ENCODE measurements at regions not wholly inside any gene's neighbourhood (a gene's known extent, or its start where the extent isn't known, plus 50 kb on each side); places are given as distances from the start of the nearest gene placed in this dataset.

DNA sequence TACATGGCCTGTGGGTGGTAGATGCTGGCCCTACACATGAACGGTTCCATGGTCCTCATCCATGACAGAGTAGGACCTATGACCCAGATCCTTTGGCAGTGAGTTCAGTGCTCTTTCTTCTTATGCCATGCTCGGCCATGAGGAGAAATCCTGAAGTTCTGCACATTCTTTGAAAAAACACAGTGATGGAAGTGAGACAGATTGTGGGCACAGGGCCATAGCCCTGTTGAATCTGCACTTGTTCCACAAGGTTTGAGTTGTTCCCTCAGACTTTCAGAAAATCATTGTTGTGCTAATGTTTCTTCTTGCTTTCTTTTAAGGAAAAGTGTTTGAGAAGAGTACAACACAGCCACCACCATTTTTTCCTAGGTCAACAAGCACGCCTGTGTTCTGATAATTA, 180.0 kb downstream of the C12orf75 start (continued):
- TF ChIP-seq, protein P1, sequence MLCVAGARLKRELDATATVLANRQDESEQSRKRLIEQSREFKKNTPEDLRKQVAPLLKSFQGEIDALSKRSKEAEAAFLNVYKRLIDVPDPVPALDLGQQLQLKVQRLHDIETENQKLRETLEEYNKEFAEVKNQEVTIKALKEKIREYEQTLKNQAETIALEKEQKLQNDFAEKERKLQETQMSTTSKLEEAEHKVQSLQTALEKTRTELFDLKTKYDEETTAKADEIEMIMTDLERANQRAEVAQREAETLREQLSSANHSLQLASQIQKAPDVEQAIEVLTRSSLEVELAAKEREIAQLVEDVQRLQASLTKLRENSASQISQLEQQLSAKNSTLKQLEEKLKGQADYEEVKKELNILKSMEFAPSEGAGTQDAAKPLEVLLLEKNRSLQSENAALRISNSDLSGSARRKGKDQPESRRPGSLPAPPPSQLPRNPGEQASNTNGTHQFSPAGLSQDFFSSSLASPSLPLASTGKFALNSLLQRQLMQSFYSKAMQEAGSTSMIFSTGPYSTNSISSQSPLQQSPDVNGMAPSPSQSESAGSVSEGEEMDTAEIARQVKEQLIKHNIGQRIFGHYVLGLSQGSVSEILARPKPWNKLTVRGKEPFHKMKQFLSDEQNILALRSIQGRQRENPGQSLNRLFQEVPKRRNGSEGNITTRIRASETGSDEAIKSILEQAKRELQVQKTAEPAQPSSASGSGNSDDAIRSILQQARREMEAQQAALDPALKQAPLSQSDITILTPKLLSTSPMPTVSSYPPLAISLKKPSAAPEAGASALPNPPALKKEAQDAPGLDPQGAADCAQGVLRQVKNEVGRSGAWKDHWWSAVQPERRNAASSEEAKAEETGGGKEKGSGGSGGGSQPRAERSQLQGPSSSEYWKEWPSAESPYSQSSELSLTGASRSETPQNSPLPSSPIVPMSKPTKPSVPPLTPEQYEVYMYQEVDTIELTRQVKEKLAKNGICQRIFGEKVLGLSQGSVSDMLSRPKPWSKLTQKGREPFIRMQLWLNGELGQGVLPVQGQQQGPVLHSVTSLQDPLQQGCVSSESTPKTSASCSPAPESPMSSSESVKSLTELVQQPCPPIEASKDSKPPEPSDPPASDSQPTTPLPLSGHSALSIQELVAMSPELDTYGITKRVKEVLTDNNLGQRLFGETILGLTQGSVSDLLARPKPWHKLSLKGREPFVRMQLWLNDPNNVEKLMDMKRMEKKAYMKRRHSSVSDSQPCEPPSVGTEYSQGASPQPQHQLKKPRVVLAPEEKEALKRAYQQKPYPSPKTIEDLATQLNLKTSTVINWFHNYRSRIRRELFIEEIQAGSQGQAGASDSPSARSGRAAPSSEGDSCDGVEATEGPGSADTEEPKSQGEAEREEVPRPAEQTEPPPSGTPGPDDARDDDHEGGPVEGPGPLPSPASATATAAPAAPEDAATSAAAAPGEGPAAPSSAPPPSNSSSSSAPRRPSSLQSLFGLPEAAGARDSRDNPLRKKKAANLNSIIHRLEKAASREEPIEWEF (IDR thresholded peaks at IDR 0.05; ENCODE audit: insufficient replicate concordance, low read depth, low read length) = no peak
- TF ChIP-seq POLR2AphosphoS5 (IDR thresholded peaks at IDR 0.05; ENCODE audit: low read length) = no peak
- TF ChIP-seq, protein P2, sequence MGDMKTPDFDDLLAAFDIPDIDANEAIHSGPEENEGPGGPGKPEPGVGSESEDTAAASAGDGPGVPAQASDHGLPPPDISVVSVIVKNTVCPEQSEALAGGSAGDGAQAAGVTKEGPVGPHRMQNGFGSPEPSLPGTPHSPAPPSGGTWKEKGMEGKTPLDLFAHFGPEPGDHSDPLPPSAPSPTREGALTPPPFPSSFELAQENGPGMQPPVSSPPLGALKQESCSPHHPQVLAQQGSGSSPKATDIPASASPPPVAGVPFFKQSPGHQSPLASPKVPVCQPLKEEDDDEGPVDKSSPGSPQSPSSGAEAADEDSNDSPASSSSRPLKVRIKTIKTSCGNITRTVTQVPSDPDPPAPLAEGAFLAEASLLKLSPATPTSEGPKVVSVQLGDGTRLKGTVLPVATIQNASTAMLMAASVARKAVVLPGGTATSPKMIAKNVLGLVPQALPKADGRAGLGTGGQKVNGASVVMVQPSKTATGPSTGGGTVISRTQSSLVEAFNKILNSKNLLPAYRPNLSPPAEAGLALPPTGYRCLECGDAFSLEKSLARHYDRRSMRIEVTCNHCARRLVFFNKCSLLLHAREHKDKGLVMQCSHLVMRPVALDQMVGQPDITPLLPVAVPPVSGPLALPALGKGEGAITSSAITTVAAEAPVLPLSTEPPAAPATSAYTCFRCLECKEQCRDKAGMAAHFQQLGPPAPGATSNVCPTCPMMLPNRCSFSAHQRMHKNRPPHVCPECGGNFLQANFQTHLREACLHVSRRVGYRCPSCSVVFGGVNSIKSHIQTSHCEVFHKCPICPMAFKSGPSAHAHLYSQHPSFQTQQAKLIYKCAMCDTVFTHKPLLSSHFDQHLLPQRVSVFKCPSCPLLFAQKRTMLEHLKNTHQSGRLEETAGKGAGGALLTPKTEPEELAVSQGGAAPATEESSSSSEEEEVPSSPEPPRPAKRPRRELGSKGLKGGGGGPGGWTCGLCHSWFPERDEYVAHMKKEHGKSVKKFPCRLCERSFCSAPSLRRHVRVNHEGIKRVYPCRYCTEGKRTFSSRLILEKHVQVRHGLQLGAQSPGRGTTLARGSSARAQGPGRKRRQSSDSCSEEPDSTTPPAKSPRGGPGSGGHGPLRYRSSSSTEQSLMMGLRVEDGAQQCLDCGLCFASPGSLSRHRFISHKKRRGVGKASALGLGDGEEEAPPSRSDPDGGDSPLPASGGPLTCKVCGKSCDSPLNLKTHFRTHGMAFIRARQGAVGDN (IDR thresholded peaks at IDR 0.05) = no peak
- no peak for TF ChIP-seq SMARCA5 (IDR thresholded peaks at IDR 0.05)
- TF ChIP-seq, protein P3, sequence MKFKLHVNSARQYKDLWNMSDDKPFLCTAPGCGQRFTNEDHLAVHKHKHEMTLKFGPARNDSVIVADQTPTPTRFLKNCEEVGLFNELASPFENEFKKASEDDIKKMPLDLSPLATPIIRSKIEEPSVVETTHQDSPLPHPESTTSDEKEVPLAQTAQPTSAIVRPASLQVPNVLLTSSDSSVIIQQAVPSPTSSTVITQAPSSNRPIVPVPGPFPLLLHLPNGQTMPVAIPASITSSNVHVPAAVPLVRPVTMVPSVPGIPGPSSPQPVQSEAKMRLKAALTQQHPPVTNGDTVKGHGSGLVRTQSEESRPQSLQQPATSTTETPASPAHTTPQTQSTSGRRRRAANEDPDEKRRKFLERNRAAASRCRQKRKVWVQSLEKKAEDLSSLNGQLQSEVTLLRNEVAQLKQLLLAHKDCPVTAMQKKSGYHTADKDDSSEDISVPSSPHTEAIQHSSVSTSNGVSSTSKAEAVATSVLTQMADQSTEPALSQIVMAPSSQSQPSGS (IDR thresholded peaks at IDR 0.05; ENCODE audit: low read length) = no peak
- TF ChIP-seq ZBED1 (IDR thresholded peaks at IDR 0.05; ENCODE audit: borderline replicate concordance) = no peak
- TF ChIP-seq CHD1 (IDR thresholded peaks at IDR 0.05; ENCODE audit: low read depth, low read length) = no peak
- TF ChIP-seq, protein P4, sequence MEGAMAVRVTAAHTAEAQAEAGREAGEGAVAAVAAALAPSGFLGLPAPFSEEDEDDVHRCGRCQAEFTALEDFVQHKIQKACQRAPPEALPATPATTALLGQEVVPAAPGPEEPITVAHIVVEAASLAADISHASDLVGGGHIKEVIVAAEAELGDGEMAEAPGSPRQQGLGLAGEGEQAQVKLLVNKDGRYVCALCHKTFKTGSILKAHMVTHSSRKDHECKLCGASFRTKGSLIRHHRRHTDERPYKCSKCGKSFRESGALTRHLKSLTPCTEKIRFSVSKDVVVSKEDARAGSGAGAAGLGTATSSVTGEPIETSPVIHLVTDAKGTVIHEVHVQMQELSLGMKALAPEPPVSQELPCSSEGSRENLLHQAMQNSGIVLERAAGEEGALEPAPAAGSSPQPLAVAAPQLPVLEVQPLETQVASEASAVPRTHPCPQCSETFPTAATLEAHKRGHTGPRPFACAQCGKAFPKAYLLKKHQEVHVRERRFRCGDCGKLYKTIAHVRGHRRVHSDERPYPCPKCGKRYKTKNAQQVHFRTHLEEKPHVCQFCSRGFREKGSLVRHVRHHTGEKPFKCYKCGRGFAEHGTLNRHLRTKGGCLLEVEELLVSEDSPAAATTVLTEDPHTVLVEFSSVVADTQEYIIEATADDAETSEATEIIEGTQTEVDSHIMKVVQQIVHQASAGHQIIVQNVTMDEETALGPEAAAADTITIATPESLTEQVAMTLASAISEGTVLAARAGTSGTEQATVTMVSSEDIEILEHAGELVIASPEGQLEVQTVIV (IDR thresholded peaks at IDR 0.05; ENCODE audit: borderline replicate concordance, partially characterized antibody) = no peak
- TF ChIP-seq, protein P5, sequence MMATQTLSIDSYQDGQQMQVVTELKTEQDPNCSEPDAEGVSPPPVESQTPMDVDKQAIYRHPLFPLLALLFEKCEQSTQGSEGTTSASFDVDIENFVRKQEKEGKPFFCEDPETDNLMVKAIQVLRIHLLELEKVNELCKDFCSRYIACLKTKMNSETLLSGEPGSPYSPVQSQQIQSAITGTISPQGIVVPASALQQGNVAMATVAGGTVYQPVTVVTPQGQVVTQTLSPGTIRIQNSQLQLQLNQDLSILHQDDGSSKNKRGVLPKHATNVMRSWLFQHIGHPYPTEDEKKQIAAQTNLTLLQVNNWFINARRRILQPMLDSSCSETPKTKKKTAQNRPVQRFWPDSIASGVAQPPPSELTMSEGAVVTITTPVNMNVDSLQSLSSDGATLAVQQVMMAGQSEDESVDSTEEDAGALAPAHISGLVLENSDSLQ (IDR thresholded peaks at IDR 0.05) = no peak
- no peak for TF ChIP-seq FOXK2 (IDR thresholded peaks at IDR 0.05)
- TF ChIP-seq SMAD1 (IDR thresholded peaks at IDR 0.05; ENCODE audit: low read depth, partially characterized antibody) = no peak
- TF ChIP-seq, protein P6, sequence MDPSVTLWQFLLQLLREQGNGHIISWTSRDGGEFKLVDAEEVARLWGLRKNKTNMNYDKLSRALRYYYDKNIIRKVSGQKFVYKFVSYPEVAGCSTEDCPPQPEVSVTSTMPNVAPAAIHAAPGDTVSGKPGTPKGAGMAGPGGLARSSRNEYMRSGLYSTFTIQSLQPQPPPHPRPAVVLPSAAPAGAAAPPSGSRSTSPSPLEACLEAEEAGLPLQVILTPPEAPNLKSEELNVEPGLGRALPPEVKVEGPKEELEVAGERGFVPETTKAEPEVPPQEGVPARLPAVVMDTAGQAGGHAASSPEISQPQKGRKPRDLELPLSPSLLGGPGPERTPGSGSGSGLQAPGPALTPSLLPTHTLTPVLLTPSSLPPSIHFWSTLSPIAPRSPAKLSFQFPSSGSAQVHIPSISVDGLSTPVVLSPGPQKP (IDR thresholded peaks at IDR 0.05; ENCODE audit: low read depth, low read length) = no peak
